Stimulated activated naive CD8-positive, alpha-beta T cell treated with anti-CD3 and anti-CD28 coated beads, Interleukin-15, amount 100 ng/mL, for 72 hours (primary cell): ENCODE measurements at regions not wholly inside any gene's neighbourhood (a gene's known extent, or its start where the extent isn't known, plus 50 kb on each side); places are given as distances from the start of the nearest gene placed in this dataset.
"Not testable (repeated sequence)": the region's sequence is repeated elsewhere in the genome, so short reads cannot be mapped to it uniquely, and the experiment has no call there.

Experiments used
- ATAC-seq: fragments of 150-1000 bp; cut with Tn5 transposase; 2 replicates; pipeline ENCODE4 v1.10.0; 2021; ENCODE audit warnings: mild to moderate bottlenecking, moderate library complexity
- DNase-seq, 2 donors: peaks; one replicate each; pipeline ENCODE4 v3.0.0; 2021 to 2022
- H3K27ac Mint-ChIP-seq, 2 donors: one replicate each; pipeline ENCODE4 v1.8.0; 2022; ENCODE audit warnings: mild to moderate bottlenecking in 2 of 2, mixed read lengths in 2 of 2, moderate library complexity in 2 of 2
- H3K27me3 Mint-ChIP-seq: one replicate; pipeline ENCODE4 v1.8.0; 2022; ENCODE audit warnings: mixed read lengths
- H3K4me1 Mint-ChIP-seq: one replicate; pipeline ENCODE4 v1.8.0; 2022; ENCODE audit warnings: mild to moderate bottlenecking, mixed read lengths
- H3K4me3 Mint-ChIP-seq, 2 donors: one replicate each; pipeline ENCODE4 v1.8.0; 2022; ENCODE audit warnings: mild to moderate bottlenecking in 2 of 2, mixed read lengths in 2 of 2, moderate library complexity in 1 of 2
- H3K9me3 Mint-ChIP-seq, 2 donors: one replicate each; pipeline ENCODE4 v1.8.0; 2022; ENCODE audit warnings: mixed read lengths in 2 of 2

DNA sequence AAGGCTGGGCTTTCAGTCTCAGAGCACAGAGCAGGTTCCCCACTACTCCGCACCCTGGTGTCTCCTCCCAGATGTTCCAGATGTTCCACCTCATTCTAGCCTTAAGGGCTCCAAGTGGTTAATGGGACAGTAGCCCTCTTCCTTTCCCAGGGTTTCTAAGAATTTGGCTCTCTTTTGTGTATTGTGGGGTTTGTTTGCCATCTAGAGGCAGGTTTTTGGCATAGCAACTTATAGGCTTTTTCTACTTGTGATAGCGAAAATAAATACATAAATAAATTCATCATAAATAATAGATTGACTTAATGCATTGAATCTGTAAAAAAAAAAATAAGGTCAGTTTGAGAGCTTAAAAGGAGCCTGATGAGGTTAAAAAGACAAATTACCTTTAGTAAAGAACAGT lies 86.1 kb upstream of the XKR3 start:
- ATAC-seq, H3K4me3 Mint-ChIP-seq, DNase-seq, H3K27ac Mint-ChIP-seq, H3K4me1 Mint-ChIP-seq, H3K9me3 Mint-ChIP-seq: not testable (repeated sequence)
- peaks cover 53% of the 10 kb centered on the region for H3K27me3 Mint-ChIP-seq

- not testable (repeated sequence) for H3K4me1 Mint-ChIP-seq
Measured at GRCh38 chr22:16902051-16902450, 76.8 kb upstream of the XKR3 start.

DNA sequence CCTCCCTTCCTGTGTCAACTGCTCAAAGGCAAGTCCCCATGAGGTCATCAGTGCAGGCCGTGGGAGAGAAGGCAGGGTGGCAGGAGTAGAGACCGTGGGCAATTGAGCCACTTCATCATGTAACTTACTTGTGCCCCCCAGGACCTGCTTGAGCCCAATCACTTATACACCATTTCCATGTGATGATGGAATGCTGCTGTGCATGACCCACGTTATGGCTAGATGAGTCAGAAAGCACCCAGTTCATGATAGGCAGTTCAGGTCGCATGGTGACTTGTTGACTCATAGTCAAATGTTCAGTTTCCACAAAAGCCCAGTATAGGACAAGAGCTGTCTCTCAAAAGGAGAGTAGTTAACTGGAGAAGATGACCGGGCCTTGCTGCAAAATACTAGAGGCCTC lies 76.4 kb upstream of the XKR3 start:
- H3K4me1 Mint-ChIP-seq, H3K27me3 Mint-ChIP-seq, H3K4me3 Mint-ChIP-seq, H3K27ac Mint-ChIP-seq, H3K9me3 Mint-ChIP-seq, ATAC-seq: not testable (repeated sequence)
- DNase-seq = peak in 1 of 2 donors; percentile 10

More at GRCh38 chr22:16902051-16902450, 76.8 kb upstream of the XKR3 start:
- H3K9me3 Mint-ChIP-seq, ATAC-seq, H3K4me3 Mint-ChIP-seq, DNase-seq, H3K27ac Mint-ChIP-seq, H3K27me3 Mint-ChIP-seq: not testable (repeated sequence)

DNA sequence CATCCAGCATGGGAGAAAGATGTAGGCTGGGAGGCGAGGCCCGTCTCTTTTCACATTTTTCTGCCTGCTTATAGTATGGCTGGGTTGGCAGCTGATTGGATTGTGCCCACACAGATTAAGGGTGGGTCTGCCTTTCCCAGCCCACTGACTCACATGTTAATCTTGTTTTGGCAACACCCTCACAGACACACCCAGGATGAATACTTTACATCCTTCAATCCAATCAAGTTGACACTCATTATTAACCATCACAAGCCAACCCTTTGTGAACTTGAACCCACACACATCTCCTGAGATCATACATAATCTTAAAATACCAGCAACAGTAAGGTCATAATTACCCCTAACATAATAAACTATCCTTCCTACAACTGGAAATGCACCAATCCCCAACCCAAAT lies 74.1 kb upstream of the XKR3 start:
- H3K27ac Mint-ChIP-seq, ATAC-seq, H3K27me3 Mint-ChIP-seq, H3K4me3 Mint-ChIP-seq, DNase-seq, H3K4me1 Mint-ChIP-seq, H3K9me3 Mint-ChIP-seq: not testable (repeated sequence)

- H3K4me1 Mint-ChIP-seq, ATAC-seq, H3K9me3 Mint-ChIP-seq, DNase-seq, H3K27me3 Mint-ChIP-seq, H3K27ac Mint-ChIP-seq, H3K4me3 Mint-ChIP-seq: not testable (repeated sequence)
Measured at GRCh38 chr22:16897365-16897764, 72.2 kb upstream of the XKR3 start.

DNA sequence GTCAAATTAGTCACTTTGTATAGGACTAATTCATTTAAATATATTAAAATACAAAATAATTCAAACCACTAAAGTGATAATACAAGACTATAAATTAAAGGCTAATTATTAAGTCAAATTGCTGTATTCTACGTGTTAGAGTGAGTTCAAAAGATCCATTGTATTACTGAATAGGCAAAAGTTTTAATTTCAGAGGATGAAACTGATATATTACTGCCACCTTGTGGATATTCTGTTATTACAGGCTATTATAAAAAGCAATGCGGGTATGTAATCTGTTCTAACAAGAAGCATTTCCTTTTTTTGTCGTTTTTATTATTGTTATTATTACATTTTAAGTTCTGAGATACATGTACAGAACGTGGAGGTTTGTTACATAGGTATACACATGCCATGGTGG lies 66.7 kb upstream of the XKR3 start:
- not testable (repeated sequence) for H3K4me1 Mint-ChIP-seq, H3K27ac Mint-ChIP-seq

DNA sequence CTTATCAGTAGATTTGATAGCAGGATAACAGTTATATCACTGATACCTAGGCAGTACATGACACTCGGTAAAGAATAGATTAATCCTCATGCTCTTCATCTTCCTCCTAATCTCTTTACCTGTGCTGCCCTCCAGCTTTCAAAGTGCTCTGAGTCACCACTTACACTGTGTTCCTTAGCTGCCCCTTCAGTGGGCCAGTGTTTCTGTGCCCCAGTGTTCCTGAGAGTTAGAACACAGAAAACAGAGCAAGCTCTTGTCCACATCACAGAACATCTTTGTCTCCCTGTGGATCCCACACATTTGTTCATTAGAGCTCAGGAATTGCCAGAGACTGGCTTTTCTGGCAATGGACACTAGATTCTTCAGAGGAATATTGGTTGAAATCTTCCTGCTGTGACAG lies 51.1 kb upstream of the XKR3 start:
- not testable (repeated sequence) for H3K27me3 Mint-ChIP-seq, DNase-seq, H3K9me3 Mint-ChIP-seq, H3K4me3 Mint-ChIP-seq, ATAC-seq, H3K27ac Mint-ChIP-seq
- H3K4me1 Mint-ChIP-seq = peaks cover 11% of the 10 kb centered on the region

More for the DNA sequence above, 66.7 kb upstream of the XKR3 start:
- ATAC-seq, H3K4me3 Mint-ChIP-seq, DNase-seq, H3K9me3 Mint-ChIP-seq, H3K27me3 Mint-ChIP-seq: not testable (repeated sequence)
